HG02623 (cell line): ENCODE measurements at regions not wholly inside any gene's neighbourhood (a gene's known extent, or its start where the extent isn't known, plus 50 kb on each side); places are given as distances from the start of the nearest gene placed in this dataset.
"Not testable (repeated sequence)": the region's sequence is repeated elsewhere in the genome, so short reads cannot be mapped to it uniquely, and the experiment has no call there.

Experiments
- ATAC-seq: cut with Tn5 transposase; IDR thresholded peaks from one replicate; pipeline ENCODE4 v1.9.1; 2021; ENCODE audit warnings: moderate library complexity; ENCODE audit not compliant: unreplicated experiment

GRCh38 chr3:144437989-144438388, 466.4 kb downstream of the DIPK2A start:
- peak; percentile 59 for ATAC-seq

- ATAC-seq = no peak
Observed at GRCh38 chr3:144444061-144444460, 472.4 kb downstream of the DIPK2A start.

GRCh38 chr3:144444546-144444945, 472.9 kb downstream of the DIPK2A start:
- no peak for ATAC-seq

- no peak for ATAC-seq
Observed at GRCh38 chr3:144455841-144456440, 484.3 kb downstream of the DIPK2A start.

- no peak for ATAC-seq
Observed at GRCh38 chr3:144457758-144458157, 486.1 kb downstream of the DIPK2A start.

GRCh38 chr3:144458283-144458682, 486.7 kb downstream of the DIPK2A start:
- ATAC-seq = no peak

GRCh38 chr3:144462337-144462736, 490.7 kb downstream of the DIPK2A start:
- no peak for ATAC-seq

- no peak for ATAC-seq
Observed at GRCh38 chr3:144463911-144464310, 492.3 kb downstream of the DIPK2A start.

GRCh38 chr3:144466114-144466513, 494.5 kb downstream of the DIPK2A start:
- no peak for ATAC-seq

- no peak for ATAC-seq
Observed at GRCh38 chr3:144466540-144466939, 494.9 kb downstream of the DIPK2A start.

- ATAC-seq = no peak
Observed at GRCh38 chr3:144470666-144471065, 499.0 kb downstream of the DIPK2A start.

- no peak for ATAC-seq
Observed at GRCh38 chr3:144477593-144477992, 506.0 kb downstream of the DIPK2A start.

- no peak for ATAC-seq
Observed at GRCh38 chr3:144480416-144480919, 508.8 kb downstream of the DIPK2A start.

- ATAC-seq = peak; percentile 57
Observed at GRCh38 chr3:144482876-144483275, 511.3 kb downstream of the DIPK2A start.

GRCh38 chr3:144487011-144487410, 515.4 kb downstream of the DIPK2A start:
- no peak for ATAC-seq

GRCh38 chr3:144488927-144489326, 517.3 kb downstream of the DIPK2A start:
- no peak for ATAC-seq

- no peak for ATAC-seq
Observed at GRCh38 chr3:144491333-144491732, 519.7 kb downstream of the DIPK2A start.

- ATAC-seq = not testable (repeated sequence)
Observed at GRCh38 chr3:144494651-144495050, 523.0 kb downstream of the DIPK2A start.

- no peak for ATAC-seq
Observed at GRCh38 chr3:144496141-144496835, 524.7 kb downstream of the DIPK2A start.

- ATAC-seq = no peak
Observed at GRCh38 chr3:144497452-144497851, 525.8 kb downstream of the DIPK2A start.

- ATAC-seq = no peak
Observed at GRCh38 chr3:144499001-144499930, 527.6 kb downstream of the DIPK2A start.
